ENCODE measurements at regions not wholly inside any gene's neighbourhood (a gene's known extent, or its start where the extent isn't known, plus 50 kb on each side); places are given as distances from the start of the nearest gene placed in this dataset.

DNA sequence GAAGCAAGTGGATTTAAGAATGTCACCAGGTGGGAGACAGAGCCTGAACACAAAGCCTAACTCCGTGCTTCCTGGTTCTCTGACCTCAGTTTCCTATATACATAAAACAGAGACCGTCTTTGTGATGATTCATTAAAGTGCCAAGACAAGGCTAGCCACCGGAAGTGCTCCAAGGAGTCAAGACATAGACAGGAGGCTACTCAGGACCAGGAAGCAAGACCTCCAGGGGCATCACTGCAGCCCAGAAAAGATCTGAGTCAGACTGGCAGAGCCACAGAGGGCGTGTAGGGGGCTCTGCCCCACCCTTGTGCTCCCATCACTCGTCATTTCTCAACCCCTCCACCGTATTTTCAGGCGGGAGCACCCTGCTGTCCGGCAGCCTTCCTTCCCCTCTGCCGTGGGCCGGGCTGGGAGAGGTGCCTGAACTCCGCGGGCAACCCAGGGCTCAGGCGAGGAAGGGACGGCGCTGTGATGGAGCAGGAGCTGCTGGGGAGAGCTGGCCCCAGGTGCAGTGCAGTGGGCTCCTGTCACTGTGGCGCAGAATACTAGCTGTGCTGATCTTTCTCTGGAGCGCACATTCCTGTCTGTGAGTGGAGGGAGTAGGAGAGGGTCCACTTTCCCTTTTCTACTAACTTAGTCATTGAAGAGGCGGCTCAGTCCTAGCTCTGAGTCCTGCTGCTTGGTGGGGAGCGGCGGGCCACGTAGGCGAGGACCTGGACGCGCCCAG is 134.7 kb upstream of the GPR12 start:
- TF ChIP-seq, protein P1, sequence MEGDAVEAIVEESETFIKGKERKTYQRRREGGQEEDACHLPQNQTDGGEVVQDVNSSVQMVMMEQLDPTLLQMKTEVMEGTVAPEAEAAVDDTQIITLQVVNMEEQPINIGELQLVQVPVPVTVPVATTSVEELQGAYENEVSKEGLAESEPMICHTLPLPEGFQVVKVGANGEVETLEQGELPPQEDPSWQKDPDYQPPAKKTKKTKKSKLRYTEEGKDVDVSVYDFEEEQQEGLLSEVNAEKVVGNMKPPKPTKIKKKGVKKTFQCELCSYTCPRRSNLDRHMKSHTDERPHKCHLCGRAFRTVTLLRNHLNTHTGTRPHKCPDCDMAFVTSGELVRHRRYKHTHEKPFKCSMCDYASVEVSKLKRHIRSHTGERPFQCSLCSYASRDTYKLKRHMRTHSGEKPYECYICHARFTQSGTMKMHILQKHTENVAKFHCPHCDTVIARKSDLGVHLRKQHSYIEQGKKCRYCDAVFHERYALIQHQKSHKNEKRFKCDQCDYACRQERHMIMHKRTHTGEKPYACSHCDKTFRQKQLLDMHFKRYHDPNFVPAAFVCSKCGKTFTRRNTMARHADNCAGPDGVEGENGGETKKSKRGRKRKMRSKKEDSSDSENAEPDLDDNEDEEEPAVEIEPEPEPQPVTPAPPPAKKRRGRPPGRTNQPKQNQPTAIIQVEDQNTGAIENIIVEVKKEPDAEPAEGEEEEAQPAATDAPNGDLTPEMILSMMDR (IDR thresholded peaks at IDR 0.05; ENCODE audit: low read depth, low read length, poor library complexity, severe bottlenecking) = no peak
- no peak for TF ChIP-seq EZH2phosphoT487 (IDR thresholded peaks at IDR 0.05; ENCODE audit: borderline replicate concordance, low read length)

Measured in DOHH2 (cell line).